HAP-1 (cell line): ENCODE measurements at regions not wholly inside any gene's neighbourhood (a gene's known extent, or its start where the extent isn't known, plus 50 kb on each side); places are given as distances from the start of the nearest gene placed in this dataset.
A peak's percentile ranks its signal among the peaks of the same experiment; 100 is the strongest.
"Not testable (repeated sequence)": the region's sequence is repeated elsewhere in the genome, so short reads cannot be mapped to it uniquely, and the experiment has no call there.

ENCODE experiments used
- DNase-seq, 2 experiments: peaks; one replicate each; pipeline ENCODE4 v3.0.0-alpha.2; 2016 to 2020; ENCODE audit warnings: low spot score in 2 of 2
- H3K27me3 ChIP-seq: fragments of 250-450 bp; sonication (Bioruptor Pico); 2 replicates; pipeline ENCODE4 v1.5.1; 2020; ENCODE audit warnings: low read depth, mild to moderate bottlenecking, moderate library complexity
- H3K36me3 ChIP-seq: fragments of 250-450 bp; sonication (Bioruptor Pico); replicated peaks from 2 replicates; pipeline ENCODE4 v1.5.1; 2020; ENCODE audit warnings: mild to moderate bottlenecking
- H3K4me1 ChIP-seq: fragments of 250-450 bp; sonication (Bioruptor Pico); 2 replicates; pipeline ENCODE4 v1.5.1; 2020; ENCODE audit warnings: mild to moderate bottlenecking
- H3K4me3 ChIP-seq: fragments of 250-450 bp; sonication (Bioruptor Pico); 2 replicates; pipeline ENCODE4 v1.5.1; 2020; ENCODE audit warnings: mild to moderate bottlenecking, moderate library complexity
- H3K9me3 ChIP-seq: fragments of 250-450 bp; sonication (Bioruptor Pico); 2 replicates; pipeline ENCODE4 v1.5.1; 2020; ENCODE audit warnings: mild to moderate bottlenecking, moderate library complexity
- in situ Hi-C: fragments of 300-500 bp; cut with MboI; formaldehyde crosslinking; loops from 3 replicates; pipeline ENCODE4 v1.14.3; 2020; ENCODE audit warnings: low sequenced_read_pairs, inconsistent platforms, mixed read lengths

DNA sequence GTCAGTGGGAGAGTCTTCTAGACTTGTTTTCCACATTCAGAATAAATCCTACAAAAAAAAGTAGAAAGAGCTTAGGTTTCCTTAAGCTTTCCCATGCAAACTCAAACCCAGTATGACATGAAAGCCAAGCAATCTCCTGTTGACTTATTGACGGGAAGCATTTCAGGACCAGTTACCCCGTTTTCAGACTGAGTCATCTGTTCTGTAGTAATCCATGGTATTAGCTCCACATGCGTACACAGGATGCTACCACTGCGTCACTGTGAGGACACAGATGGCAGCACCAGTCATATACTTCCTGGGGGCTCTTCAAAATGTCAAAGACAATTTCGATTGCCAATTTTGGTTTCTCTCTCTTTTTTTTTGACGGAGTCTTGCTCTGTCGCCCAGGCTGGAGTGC, 224.9 kb upstream of the MAD2L1 start:
- in situ Hi-C loops, result no loop called here
- Histone ChIP-seq H3K27me3 (no peaks in the 10 kb centered on the region), H3K4me3 (no peak overlapping the region), H3K4me1 (no peaks in the 10 kb centered on the region), H3K36me3 (no peaks in the 10 kb centered on the region), H3K9me3 (no peaks in the 10 kb centered on the region)
- no peak for DNase-seq

DNA sequence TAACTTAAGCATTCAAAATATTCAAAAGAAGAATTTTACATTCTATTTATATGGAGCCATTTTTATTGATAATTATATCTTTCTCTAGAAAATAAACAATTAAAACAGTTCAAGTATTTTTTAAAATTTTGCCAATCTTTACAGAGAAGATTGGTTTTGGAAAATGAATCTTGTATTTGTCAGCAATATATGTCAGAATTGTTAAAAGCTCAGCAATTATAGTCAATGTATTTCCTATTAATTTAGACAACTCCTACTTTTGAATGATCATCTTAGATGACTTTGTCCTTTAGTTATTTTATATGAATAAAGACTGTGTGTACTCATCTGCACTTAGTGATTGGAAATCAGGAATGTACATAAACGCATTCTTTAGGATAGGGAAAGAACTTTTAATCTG, 223.9 kb upstream of the MAD2L1 start:
- Histone ChIP-seq H3K36me3 (no peaks in the 10 kb centered on the region), H3K4me3 (no peak overlapping the region), H3K4me1 (no peaks in the 10 kb centered on the region), H3K27me3 (no peaks in the 10 kb centered on the region), H3K9me3 (no peaks in the 10 kb centered on the region)
- no peak for DNase-seq
- in situ Hi-C loops, result no loop called here

- no peak for DNase-seq
- in situ Hi-C loops, result no loop called here
- no peaks in the 10 kb centered on the region for H3K9me3 ChIP-seq
- H3K27me3 ChIP-seq, result no peaks in the 10 kb centered on the region
- H3K4me1 ChIP-seq, result no peaks in the 10 kb centered on the region
- H3K36me3 ChIP-seq, result no peaks in the 10 kb centered on the region
- no peak overlapping the region for H3K4me3 ChIP-seq
These were observed 220.2 kb upstream of the MAD2L1 start for GRCh38 chr4:120286813-120287212.

DNA sequence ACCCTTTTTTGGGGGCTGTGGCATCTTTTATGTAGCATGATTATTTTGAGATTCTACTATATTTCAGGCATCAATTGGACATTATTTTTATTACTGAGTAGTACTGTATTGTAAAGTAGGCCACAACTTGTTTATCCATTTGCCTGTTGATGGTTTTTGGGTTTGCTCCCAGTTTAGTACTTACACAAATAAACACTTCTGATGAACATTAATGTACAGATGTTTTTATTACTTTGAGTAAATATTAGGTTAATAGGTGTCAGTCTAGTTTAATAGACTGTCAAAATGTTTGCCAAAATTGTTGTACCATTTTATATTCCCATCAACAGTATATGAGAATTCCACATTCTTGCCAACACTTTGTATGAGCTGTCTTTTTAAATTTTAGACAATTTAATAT, 214.9 kb upstream of the MAD2L1 start:
- in situ Hi-C loops, result no loop called here
- Histone ChIP-seq H3K36me3 (no peaks in the 10 kb centered on the region), H3K27me3 (no peaks in the 10 kb centered on the region), H3K9me3 (no peaks in the 10 kb centered on the region), H3K4me1 (no peaks in the 10 kb centered on the region; the same call in 1 of the 2 replicates), H3K4me3 (no peak overlapping the region)
- no peak for DNase-seq

GRCh38 chr4:120277391-120277790, 210.7 kb upstream of the MAD2L1 start:
- Histone ChIP-seq H3K27me3 (no peaks in the 10 kb centered on the region), H3K4me3 (no peak overlapping the region), H3K4me1 (no peaks in the 10 kb centered on the region; the same call in 1 of the 2 replicates), H3K36me3 (no peaks in the 10 kb centered on the region), H3K9me3 (no peaks in the 10 kb centered on the region)
- in situ Hi-C loops, result no loop called here
- DNase-seq, result peak in 1 of 2 experiments; percentile 10

DNA sequence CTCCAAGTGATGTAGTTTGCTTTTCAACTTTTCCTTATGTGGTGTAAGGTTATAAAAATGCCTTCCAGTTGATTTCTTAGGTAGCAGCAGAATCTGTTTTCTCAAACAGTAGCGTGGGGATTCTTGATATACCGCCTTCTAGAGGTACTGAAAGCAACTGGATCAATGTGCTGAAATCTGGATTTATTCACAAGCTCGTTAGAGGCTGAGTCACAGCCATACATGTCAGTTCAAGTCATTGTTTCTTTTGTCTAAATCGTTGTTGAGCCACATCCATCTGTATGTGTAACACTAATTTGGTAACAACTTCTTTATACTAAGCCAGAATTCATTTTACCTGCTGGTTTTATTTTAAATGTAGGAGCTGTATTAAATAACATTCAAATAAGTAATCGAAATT, 200.0 kb upstream of the MAD2L1 start:
- Histone ChIP-seq H3K27me3 (no peaks in the 10 kb centered on the region), H3K4me3 (no peak overlapping the region), H3K4me1 (no peaks in the 10 kb centered on the region; the same call in 1 of the 2 replicates), H3K9me3 (no peaks in the 10 kb centered on the region), H3K36me3 (no peaks in the 10 kb centered on the region)
- in situ Hi-C loops, result no loop called here
- no peak for DNase-seq

DNA sequence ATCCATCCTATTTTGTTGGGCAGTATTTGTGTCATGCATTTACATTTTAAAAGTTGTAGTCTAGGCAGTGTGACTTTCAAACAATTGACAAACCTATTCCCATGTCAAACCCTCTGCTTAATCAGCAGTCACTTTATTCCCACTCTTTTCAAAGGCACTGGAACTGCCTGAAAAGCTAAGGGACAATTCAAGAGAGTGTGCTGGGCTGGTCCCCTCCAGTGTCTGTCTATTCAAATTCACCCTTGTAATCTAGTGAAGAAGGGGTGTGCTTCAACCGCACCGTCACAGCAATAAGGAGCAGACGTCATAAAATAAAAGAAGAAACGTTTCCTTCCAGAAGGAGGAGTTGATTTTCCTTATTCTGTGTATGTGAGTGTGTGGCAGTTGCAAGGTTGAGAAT, 197.0 kb upstream of the MAD2L1 start:
- no peaks in the 10 kb centered on the region for H3K36me3 ChIP-seq
- H3K4me1 ChIP-seq, result no peaks in the 10 kb centered on the region; the same call in 1 of the 2 replicates
- no peaks in the 10 kb centered on the region for H3K9me3 ChIP-seq
- peak; percentile 22 to 47 for DNase-seq
- H3K4me3 ChIP-seq, result no peak overlapping the region
- in situ Hi-C loops, result no loop called here
- no peaks in the 10 kb centered on the region for H3K27me3 ChIP-seq

- no peak overlapping the region for H3K4me3 ChIP-seq
- DNase-seq, result no peak
- H3K9me3 ChIP-seq, result no peaks in the 10 kb centered on the region
- H3K36me3 ChIP-seq, result no peaks in the 10 kb centered on the region
- H3K27me3 ChIP-seq, result no peaks in the 10 kb centered on the region
- in situ Hi-C loops, result no loop called here
- no peaks in the 10 kb centered on the region; the same call in 1 of the 2 replicates for H3K4me1 ChIP-seq
These were observed 194.5 kb upstream of the MAD2L1 start for GRCh38 chr4:120261117-120261516.

- in situ Hi-C loops, H3K4me1 ChIP-seq, H3K27me3 ChIP-seq, H3K4me3 ChIP-seq, H3K9me3 ChIP-seq, H3K36me3 ChIP-seq: not testable (repeated sequence)
- DNase-seq, result peak in 1 of 2 experiments; percentile 70
These were observed 189.6 kb upstream of the MAD2L1 start for GRCh38 chr4:120256112-120256775.

- Histone ChIP-seq H3K27me3 (no peaks in the 10 kb centered on the region), H3K4me3 (no peak overlapping the region), H3K36me3 (no peaks in the 10 kb centered on the region), H3K4me1 (no peaks in the 10 kb centered on the region), H3K9me3 (no peaks in the 10 kb centered on the region)
- in situ Hi-C loops, result no loop called here
- no peak for DNase-seq
These were observed 171.8 kb upstream of the MAD2L1 start for GRCh38 chr4:120238277-120238973.

DNA sequence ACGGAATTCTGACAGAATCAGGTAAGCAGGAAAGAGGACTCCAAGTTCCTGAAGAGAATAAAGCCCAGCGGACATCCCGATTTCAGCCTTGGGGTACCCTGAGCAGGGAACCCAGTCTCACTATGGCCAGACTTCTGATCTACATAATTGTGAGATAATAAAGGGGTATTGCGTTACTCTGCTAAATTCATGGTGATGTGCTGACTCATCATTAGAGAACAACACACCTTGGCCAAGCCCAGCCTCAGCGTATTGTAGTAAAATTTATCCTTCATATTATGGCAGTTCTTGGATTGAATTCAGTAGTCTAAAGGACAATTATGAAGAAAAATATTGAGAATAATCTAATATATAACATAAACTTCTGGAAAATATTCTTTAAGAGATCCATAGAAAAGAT, 170.2 kb upstream of the MAD2L1 start:
- Histone ChIP-seq H3K4me3 (no peak overlapping the region), H3K4me1 (no peaks in the 10 kb centered on the region), H3K36me3 (no peaks in the 10 kb centered on the region), H3K9me3 (no peaks in the 10 kb centered on the region), H3K27me3 (no peaks in the 10 kb centered on the region)
- DNase-seq, result no peak
- in situ Hi-C loops, result no loop called here

DNA sequence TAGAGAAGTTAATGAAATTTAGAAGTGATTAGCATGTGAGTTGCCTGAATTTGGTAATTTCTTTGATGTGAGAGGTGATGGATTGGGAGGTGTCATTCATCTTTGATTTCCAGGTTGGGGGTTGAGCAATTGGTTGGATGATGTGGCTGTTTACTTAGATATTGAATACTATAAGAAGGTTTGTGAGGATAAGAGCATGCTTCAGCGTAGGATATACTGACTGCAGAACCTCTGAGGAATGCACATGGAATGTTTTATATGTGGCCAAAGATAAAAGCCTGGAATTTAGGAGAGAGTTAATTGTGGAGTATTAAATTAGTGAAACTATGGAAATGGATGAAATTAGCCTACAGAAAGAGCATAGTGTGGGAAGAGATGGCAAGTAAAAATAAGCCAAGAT, 165.4 kb upstream of the MAD2L1 start:
- DNase-seq, result no peak
- Histone ChIP-seq H3K36me3 (no peaks in the 10 kb centered on the region), H3K27me3 (no peaks in the 10 kb centered on the region; the same call in 1 of the 2 replicates), H3K9me3 (no peaks in the 10 kb centered on the region), H3K4me1 (no peaks in the 10 kb centered on the region), H3K4me3 (no peak overlapping the region)
- in situ Hi-C loops, result no loop called here

DNA sequence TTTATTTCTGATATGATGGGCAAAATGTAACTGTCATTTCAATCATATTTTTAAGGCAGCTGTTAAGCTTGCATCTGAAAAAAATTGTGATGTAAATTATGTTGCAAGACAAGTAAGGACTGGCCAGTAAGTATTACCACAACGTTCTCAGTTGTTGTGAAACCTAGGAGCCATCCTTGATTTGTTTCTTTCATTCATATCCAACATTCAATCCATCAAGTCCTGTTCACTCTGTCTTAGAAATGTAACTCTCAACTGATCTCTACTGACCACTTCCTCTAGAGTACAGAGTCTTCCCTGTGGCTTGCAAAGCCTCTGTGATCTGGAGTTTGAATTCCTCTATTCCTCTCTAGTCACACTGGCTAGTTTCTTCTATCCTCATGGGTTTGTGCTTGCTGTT, 161.4 kb upstream of the MAD2L1 start:
- Histone ChIP-seq H3K4me1 (no peaks in the 10 kb centered on the region), H3K27me3 (no peaks in the 10 kb centered on the region; the same call in 1 of the 2 replicates), H3K4me3 (no peak overlapping the region), H3K36me3 (no peaks in the 10 kb centered on the region), H3K9me3 (no peaks in the 10 kb centered on the region)
- in situ Hi-C loops, result no loop called here
- DNase-seq, result no peak

DNA sequence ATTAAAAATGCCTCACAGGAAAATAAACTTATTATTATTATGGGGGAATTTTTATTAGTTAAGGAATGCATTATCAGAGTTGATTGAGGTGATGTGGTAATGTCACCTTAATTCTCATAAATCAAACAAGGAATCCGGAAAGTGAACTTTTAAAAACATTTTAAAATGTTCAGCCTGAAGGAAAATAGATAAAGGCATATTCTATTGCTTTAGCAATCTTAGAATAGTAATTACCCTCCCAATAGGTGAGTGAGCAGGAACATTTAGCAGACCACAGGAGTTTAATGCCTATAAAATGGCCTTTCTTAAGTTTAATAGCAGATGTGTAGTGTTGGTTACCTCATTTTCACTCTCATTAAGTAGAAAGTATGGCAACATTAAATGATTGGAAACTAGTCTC, 160.9 kb upstream of the MAD2L1 start:
- in situ Hi-C loops, result no loop called here
- no peaks in the 10 kb centered on the region; the same call in 1 of the 2 replicates for H3K27me3 ChIP-seq
- DNase-seq, result no peak

More for the DNA sequence above, 160.9 kb upstream of the MAD2L1 start:
- no peak overlapping the region for H3K4me3 ChIP-seq
- no peaks in the 10 kb centered on the region for H3K36me3 ChIP-seq
- no peaks in the 10 kb centered on the region for H3K4me1 ChIP-seq
- no peaks in the 10 kb centered on the region for H3K9me3 ChIP-seq
